Fibroblast of the aortic adventitia (primary cell): ENCODE measurements at regions not wholly inside any gene's neighbourhood (a gene's known extent, or its start where the extent isn't known, plus 50 kb on each side); places are given as distances from the start of the nearest gene placed in this dataset.

Experiments used
- DNase-seq: peaks from one replicate; pipeline ENCODE4 v3.0.0-alpha.2; 2010; ENCODE audit warnings: low read depth
- H3K4me3 ChIP-seq: 2 replicates; pipeline ENCODE4 v1.5.1; 2011; ENCODE audit warnings: low read depth, mild to moderate bottlenecking, control low read depth, low read length, moderate library complexity
- CTCF ChIP-seq: IDR thresholded peaks from 2 replicates; pipeline ENCODE4 v1.5.1; 2011; ENCODE audit warnings: mild to moderate bottlenecking, low read length, control low read depth, inconsistent platforms; ENCODE audit not compliant: insufficient read depth

DNA sequence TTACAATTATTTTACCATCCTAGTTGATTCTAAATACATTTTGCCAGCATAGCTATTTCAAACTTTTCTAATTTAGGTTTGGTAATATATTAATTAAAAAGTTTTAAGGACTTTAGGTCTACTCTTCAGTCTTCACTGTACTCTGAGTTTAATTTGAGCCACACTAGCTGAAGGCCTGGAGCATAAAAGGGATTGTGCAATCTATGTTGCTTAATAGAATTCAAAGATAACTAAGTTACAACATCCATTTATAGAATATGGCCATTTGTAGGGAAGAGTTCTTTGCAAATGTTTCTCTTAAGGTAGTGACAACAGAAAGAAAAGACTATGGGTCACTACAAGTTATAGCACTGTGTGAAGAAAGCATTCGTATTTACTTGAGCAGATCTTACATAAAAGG is 702.2 kb upstream of the NRXN1 start:
- no peak for TF ChIP-seq CTCF
- H3K4me3 ChIP-seq, result no peak overlapping the region
- peak; percentile 55 for DNase-seq

- DNase-seq, result no peak
- no peak for TF ChIP-seq CTCF
- no peak overlapping the region for H3K4me3 ChIP-seq
Observed at GRCh38 chr2:51723691-51724090, 691.8 kb upstream of the NRXN1 start.

GRCh38 chr2:51722311-51722710 is 690.4 kb upstream of the NRXN1 start:
- no peak for TF ChIP-seq CTCF
- H3K4me3 ChIP-seq, result no peak overlapping the region
- peak; percentile 37 for DNase-seq

- no peak overlapping the region for H3K4me3 ChIP-seq
- DNase-seq, result peak; percentile 7
Observed at GRCh38 chr2:51720826-51721225, 688.9 kb upstream of the NRXN1 start.

GRCh38 chr2:51718881-51719280 is 686.9 kb upstream of the NRXN1 start:
- no peak for TF ChIP-seq CTCF
- H3K4me3 ChIP-seq, result no peak overlapping the region
- no peak for DNase-seq

More at GRCh38 chr2:51720826-51721225, 688.9 kb upstream of the NRXN1 start:
- TF ChIP-seq CTCF, result no peak

- no peak for TF ChIP-seq CTCF
- peak; percentile 50 for DNase-seq
Observed at GRCh38 chr2:51717312-51717711, 685.4 kb upstream of the NRXN1 start.

DNA sequence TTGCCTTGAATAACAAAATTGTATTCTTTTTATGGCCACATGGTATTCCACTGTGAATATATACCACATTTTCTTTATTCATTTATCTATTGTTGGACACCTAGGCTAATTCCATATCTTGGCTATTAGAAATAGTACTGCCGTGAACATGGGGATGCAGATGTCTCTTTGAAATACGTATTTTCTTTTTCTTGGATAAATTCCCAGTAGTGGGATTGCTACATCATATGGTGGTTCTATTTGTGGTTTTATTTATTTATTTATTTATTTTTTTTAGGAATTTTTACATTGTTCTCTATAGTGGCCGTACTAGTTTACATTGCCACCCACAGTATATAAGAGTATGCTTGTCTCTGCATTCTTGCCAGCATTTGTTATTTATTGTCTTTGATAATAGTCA is 679.8 kb upstream of the NRXN1 start:
- DNase-seq, result no peak
- no peak for TF ChIP-seq CTCF

More at GRCh38 chr2:51717312-51717711, 685.4 kb upstream of the NRXN1 start:
- H3K4me3 ChIP-seq, result no peak overlapping the region

More for the DNA sequence above, 679.8 kb upstream of the NRXN1 start:
- no peak overlapping the region for H3K4me3 ChIP-seq
